Mesothelial cell of epicardium (in vitro differentiated cells): ENCODE measurements at regions not wholly inside any gene's neighbourhood (a gene's known extent, or its start where the extent isn't known, plus 50 kb on each side); places are given as distances from the start of the nearest gene placed in this dataset.

Experiments
- DNase-seq, 2 experiments: peaks; one replicate each; pipeline ENCODE4 v3.0.0; 2021; ENCODE audit warnings: low spot score in 2 of 2; ENCODE audit not compliant: unreplicated experiment in 2 of 2
- H3K27ac Mint-ChIP-seq: 2 replicates; pipeline ENCODE4 v1.8.0; 2021; ENCODE audit warnings: mixed read lengths
- H3K27me3 Mint-ChIP-seq: 2 replicates; pipeline ENCODE4 v1.8.0; 2021; ENCODE audit warnings: low read depth, mixed read lengths
- H3K36me3 Mint-ChIP-seq: 2 replicates; pipeline ENCODE4 v1.8.0; 2021; ENCODE audit warnings: mixed read lengths
- H3K4me1 Mint-ChIP-seq: 2 replicates; pipeline ENCODE4 v1.8.0; 2021; ENCODE audit warnings: mixed read lengths
- H3K4me3 Mint-ChIP-seq: 2 replicates; pipeline ENCODE4 v1.8.0; 2021; ENCODE audit warnings: mild to moderate bottlenecking, moderate library complexity, mixed read lengths
- H3K9me3 Mint-ChIP-seq: 2 replicates; pipeline ENCODE4 v1.8.0; 2021; ENCODE audit warnings: mixed read lengths
- TF ChIP-seq, protein P1 (sequence below): fragments of 200-600 bp; sonication (generic); IDR thresholded peaks from one replicate; pipeline ENCODE4 v1.5.0; 2021; ENCODE audit warnings: antibody characterized with exemption; ENCODE audit not compliant: unreplicated experiment

- Mint-ChIP-seq H3K4me1 (peaks cover 23% of the 10 kb centered on the region), H3K4me3 (no peak overlapping the region), H3K27ac (no peak overlapping the region), H3K9me3 (no peaks in the 10 kb centered on the region), H3K27me3 (no peaks in the 10 kb centered on the region), H3K36me3 (no peaks in the 10 kb centered on the region)
- no peak for DNase-seq
- TF ChIP-seq, protein P1, sequence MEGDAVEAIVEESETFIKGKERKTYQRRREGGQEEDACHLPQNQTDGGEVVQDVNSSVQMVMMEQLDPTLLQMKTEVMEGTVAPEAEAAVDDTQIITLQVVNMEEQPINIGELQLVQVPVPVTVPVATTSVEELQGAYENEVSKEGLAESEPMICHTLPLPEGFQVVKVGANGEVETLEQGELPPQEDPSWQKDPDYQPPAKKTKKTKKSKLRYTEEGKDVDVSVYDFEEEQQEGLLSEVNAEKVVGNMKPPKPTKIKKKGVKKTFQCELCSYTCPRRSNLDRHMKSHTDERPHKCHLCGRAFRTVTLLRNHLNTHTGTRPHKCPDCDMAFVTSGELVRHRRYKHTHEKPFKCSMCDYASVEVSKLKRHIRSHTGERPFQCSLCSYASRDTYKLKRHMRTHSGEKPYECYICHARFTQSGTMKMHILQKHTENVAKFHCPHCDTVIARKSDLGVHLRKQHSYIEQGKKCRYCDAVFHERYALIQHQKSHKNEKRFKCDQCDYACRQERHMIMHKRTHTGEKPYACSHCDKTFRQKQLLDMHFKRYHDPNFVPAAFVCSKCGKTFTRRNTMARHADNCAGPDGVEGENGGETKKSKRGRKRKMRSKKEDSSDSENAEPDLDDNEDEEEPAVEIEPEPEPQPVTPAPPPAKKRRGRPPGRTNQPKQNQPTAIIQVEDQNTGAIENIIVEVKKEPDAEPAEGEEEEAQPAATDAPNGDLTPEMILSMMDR: no peak
These were observed 119.9 kb upstream of the RASGRP1 start for GRCh38 chr15:38684440-38685010.

- Mint-ChIP-seq H3K9me3 (no peaks in the 10 kb centered on the region), H3K4me3 (no peak overlapping the region), H3K27me3 (no peaks in the 10 kb centered on the region), H3K36me3 (no peaks in the 10 kb centered on the region), H3K27ac (no peak overlapping the region), H3K4me1 (peaks cover 28% of the 10 kb centered on the region)
- no peak for DNase-seq
- TF ChIP-seq, protein P1: no peak
These were observed 121.2 kb upstream of the RASGRP1 start for GRCh38 chr15:38685686-38686339.

- TF ChIP-seq, protein P1: no peak
- no peak overlapping the region for H3K4me3 Mint-ChIP-seq
- peaks cover 40% of the 10 kb centered on the region for H3K4me1 Mint-ChIP-seq
- no peaks in the 10 kb centered on the region for H3K36me3 Mint-ChIP-seq
- no peak overlapping the region for H3K27ac Mint-ChIP-seq
- DNase-seq: no peak
- no peaks in the 10 kb centered on the region for H3K27me3 Mint-ChIP-seq
- H3K9me3 Mint-ChIP-seq: no peaks in the 10 kb centered on the region
These were observed 122.7 kb upstream of the RASGRP1 start for GRCh38 chr15:38687340-38687739.

GRCh38 chr15:38687775-38688495 lies 123.3 kb upstream of the RASGRP1 start:
- Mint-ChIP-seq H3K9me3 (no peaks in the 10 kb centered on the region), H3K4me3 (no peak overlapping the region), H3K36me3 (no peaks in the 10 kb centered on the region), H3K27ac (no peak overlapping the region), H3K4me1 (peaks cover 40% of the 10 kb centered on the region), H3K27me3 (no peaks in the 10 kb centered on the region)
- TF ChIP-seq, protein P1: no peak
- DNase-seq: no peak

GRCh38 chr15:38688761-38689160 lies 124.1 kb upstream of the RASGRP1 start:
- Mint-ChIP-seq H3K9me3 (peaks cover under 1% of the 10 kb centered on the region), H3K27ac (no peak overlapping the region), H3K4me1 (peaks cover 40% of the 10 kb centered on the region), H3K4me3 (no peak overlapping the region), H3K36me3 (no peaks in the 10 kb centered on the region), H3K27me3 (no peaks in the 10 kb centered on the region)
- no peak for DNase-seq
- TF ChIP-seq, protein P1: no peak
